ENCODE measurements at regions not wholly inside any gene's neighbourhood (a gene's known extent, or its start where the extent isn't known, plus 50 kb on each side); places are given as distances from the start of the nearest gene placed in this dataset.

DNA sequence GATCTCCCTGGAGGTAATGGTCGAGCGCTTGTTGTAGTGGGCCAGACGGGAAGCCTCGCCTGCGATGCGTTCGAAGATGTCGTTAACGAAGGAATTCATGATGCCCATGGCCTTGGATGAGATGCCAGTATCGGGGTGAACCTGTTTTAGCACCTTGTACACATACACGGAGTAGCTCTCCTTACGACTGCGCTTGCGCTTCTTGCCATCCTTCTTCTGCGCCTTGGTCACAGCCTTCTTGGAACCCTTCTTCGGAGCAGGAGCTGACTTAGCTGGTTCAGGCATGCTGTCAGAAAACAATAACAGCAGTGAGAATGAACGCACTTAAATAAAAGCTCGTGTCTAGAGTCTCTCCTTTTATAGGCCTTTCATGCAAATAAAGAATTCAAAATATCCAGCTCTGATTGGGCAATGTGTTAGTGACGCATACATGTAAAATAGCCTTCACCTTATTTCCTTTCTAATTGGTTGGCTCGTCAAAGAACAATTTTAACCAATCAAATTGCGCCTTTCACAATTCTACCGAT, 129.2 kb downstream of the HFE start:
- DNase-seq (ENCODE audit: low spot score), result no peak

DNA sequence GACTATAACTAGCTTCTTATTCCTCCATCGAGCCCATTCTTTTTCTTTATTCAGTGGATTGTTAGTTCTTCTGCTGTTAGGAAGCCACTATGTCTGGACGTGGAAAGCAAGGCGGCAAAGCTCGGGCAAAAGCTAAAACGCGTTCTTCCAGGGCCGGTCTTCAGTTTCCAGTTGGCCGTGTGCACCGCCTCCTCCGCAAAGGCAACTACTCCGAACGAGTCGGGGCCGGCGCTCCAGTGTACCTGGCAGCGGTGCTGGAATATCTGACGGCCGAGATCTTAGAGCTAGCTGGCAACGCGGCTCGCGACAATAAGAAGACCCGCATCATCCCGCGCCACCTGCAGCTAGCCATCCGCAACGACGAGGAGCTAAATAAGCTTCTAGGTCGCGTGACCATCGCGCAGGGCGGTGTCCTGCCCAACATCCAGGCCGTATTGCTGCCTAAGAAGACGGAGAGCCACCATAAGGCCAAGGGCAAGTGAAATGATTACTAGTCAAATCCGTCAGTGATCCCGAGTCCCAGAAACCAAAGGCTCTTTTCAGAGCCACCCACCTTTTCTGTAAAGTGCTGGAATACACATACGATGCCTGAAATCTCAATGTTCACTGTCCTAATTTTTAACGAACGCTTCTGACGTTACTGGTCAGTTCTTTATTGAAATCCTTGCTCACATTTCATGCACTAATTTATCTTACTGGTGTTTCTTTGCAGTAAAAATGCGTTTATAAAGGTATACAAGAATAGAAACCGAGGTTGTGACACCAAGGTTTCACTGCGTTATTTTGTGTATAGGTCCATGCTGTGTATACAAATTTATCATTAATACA, 129.9 kb downstream of the HFE start:
- no peak for DNase-seq (ENCODE audit: low spot score)

DNA sequence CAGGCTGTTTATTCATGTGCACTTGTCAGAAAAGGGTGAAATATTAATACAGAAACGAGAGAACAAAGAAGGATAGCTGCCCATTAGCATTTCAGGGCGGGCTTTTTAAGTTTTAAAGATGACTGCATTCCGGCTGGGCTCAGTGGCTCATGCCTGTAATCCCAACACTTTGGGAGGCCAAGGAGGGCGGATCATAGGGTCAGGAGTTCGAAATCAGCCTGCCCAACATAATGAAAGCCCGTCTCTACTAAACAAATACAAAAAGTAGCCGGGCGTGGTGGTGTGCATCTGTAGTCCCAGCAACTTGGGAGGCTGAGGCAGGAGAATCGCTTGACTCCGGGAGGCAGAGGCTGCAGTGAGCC, 130.5 kb downstream of the HFE start:
- no peak for DNase-seq (ENCODE audit: low spot score)

DNA sequence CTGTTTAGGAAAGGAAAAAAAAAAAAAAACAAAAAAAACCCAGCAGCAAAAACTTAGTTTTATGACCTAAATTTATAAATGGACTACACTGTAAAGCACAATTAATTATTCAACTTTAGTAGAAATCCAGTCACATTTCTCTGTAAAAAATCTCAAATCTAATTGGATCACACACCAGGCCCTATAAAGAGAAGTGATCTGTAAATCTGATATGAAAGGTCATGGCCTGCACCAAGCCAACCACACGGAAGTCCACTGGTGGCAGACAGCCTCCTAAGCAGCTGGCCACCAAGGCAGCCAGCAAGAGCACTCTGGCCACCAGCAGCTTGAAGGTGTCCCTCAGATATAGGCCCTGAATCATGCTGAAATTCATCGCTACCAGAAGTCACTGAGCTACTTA, 131.6 kb downstream of the HFE start:
- DNase-seq (ENCODE audit: low spot score), result no peak

DNA sequence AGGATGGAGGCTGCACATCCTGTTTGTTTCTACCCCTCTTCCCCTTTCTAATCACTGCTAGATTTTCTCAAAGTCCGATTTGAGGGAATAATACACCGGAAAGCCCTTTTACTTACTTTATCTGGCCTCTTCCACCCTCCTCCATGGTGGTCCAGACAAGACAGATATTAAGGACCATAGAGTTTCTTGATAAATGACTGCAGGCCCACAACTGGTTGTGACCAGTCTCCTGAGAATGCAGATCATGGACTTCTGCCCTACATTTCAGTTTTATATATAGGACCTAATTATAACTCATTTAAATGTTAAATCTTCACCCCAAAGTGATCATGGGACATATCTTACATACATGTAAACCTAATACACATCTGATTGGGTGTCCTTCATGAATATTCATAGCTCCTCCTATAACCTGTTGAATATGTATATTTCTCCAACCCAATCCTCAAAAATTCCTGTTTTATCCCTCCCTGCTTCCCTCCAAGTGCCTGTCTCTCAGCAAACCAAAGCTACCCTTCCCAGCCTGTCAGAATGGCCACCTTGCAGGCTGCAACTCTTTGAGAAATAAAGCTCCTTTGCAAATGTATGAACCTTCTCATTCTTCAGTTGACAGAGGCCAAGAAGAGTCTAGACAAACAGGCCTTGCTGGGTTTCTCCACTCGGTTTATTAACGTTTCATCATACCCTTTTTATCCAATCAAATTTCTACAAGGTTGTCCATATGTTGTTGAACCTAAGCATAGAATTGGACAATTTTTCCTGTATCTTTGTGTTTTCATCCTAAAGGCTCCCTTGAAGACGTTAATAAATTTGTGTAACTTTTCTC, 133.1 kb downstream of the HFE start:
- DNase-seq (ENCODE audit: low spot score), result no peak

DNA sequence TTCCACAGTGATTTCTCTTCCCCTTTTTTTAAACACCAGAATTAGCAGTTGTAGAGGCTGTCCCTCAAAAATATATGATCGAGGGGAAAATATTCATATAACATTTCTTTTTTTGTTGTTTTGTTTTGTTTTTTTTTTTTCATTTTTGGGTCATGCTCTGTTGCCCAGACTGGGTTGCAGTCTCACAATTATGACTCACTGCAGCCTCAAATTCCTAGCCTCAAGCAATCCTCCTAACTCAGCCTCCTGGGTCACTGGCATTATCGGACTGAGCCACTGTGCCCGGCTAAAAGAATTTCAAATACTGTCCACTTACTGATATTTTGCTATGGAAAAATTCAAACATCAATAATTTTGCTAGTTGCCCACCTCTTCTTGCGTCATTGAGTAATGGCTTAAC, 134.0 kb downstream of the HFE start:
- DNase-seq (ENCODE audit: low spot score), result no peak

DNA sequence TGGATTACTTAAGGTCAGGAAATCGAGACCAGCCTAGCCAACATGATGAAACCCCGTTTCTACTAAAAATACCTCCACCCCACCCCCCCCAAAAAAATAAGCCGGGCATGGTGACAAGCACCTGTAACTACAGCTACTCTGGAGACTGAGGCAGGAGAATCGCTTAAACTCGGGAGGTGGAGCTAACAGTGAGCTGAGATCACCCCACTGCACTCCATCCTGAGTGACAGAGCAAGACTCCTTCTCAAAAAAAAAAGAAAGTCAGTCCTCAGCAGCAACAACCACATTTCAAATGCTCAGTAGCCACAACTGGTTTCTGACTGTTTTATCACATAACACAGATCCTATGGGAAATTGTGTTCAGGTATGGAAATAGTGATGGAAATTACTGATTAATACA, 135.3 kb downstream of the HFE start:
- no peak for DNase-seq (ENCODE audit: low spot score)

DNA sequence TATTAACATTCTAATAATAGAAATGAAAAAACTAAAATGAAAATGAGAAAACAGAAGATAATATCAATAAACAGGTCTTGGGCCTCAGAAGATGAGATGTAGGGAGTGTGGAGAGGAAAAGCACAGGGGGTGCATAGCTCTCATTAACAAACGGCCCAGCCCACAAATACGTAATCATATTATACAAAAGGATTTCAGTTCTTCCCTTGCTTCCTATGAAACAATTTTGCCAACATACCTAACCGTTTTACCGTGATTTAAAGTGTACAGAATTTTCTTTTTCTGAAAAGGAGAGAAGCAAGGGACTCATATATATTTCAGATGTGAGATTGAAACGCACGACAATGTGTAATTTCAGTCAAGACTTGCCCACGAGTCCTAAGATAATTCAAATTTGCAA, 136.0 kb downstream of the HFE start:
- no peak for DNase-seq (ENCODE audit: low spot score)

DNA sequence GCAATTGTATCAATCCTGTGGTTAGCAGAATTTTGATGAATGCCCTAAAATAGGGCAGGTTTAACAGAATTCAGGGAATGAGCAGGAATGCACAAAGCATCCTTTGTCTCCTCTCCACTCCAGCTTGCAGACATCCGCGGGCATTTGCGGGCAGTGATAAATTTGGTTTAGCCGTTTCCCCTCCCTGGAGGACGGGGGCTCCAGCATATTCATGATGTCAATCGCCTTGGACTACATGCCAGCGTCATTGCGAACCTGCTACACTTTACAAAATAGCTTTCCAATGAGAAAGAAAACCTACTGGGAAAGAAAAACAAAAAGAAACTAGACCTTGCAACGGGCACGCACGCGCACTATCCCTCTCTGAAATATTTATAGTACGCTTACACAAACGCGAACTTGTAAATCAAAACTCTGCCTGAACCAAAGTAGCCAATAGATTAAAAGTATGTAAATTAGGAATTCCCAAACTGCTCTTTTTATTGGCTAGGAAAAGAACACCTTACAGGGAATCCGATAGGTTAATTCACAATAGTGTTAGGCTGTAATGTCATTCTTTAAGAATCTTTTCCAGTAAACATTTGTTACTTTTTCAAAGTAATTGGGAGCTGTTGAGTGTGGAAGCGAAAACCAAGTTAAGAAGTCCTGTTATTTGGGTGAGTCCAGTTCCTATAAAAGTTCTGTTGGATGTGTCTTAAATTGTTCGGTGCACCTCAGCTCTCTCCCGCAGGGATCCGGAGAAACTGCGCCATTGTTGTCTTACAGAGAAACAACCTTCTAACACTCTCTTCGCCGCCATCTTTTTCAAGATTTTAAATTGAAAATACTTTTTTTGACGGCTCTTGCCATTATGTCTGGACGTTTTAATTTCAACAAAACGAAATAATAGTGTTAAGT, 136.7 kb downstream of the HFE start:
- DNase-seq (ENCODE audit: low spot score), result no peak

DNA sequence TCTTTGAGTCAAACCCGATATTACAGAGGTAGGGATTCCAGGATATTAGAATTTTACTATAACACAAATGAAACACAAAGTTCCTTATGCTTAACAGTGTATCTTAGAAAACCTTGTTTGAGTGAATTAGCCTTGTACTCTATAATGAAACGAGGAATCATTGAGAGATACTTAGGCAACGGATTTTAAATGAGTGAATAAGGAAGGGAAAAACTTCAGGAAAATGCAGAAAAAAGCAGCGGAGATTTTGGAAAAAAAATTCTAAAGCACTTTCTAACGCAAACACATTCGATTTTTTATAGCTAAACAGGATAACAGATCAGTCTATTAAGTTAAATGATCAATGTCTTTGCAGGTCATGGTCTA, 137.3 kb downstream of the HFE start:
- no peak for DNase-seq (ENCODE audit: low spot score)

DNA sequence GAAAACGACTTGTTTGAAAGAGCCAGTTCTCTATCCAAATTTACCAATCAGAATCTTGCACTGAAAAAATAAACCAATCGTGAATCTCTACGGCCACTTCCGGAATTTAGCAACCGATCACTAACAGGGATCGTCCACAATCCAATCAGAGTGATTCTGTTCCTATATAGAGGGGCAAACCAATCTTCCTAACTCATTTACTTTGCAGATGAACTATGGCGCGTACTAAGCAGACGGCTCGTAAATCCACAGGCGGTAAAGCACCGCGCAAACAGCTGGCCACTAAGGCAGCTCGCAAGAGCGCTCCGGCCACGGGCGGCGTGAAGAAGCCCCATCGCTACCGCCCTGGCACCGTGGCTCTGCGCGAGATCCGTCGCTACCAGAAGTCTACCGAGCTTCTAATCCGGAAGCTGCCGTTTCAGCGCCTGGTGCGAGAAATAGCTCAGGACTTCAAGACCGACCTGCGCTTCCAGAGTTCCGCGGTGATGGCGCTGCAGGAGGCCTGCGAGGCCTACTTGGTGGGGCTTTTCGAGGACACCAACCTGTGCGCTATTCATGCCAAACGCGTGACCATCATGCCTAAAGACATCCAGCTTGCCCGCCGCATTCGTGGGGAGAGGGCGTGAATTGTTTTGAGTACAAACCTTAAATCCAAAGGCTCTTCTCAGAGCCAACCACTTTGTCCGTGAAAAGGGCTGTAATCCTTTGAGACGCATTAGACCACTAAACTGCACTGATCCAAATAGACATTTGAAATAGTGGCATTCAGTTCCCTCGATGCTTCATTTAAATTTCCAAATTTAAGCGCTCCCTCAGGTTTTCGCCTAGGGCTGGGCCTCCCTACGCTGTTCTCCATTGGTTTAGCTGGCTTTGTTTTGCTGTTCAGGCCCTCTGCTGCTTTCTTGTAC, 138.0 kb downstream of the HFE start:
- no peak for DNase-seq (ENCODE audit: low spot score)

DNA sequence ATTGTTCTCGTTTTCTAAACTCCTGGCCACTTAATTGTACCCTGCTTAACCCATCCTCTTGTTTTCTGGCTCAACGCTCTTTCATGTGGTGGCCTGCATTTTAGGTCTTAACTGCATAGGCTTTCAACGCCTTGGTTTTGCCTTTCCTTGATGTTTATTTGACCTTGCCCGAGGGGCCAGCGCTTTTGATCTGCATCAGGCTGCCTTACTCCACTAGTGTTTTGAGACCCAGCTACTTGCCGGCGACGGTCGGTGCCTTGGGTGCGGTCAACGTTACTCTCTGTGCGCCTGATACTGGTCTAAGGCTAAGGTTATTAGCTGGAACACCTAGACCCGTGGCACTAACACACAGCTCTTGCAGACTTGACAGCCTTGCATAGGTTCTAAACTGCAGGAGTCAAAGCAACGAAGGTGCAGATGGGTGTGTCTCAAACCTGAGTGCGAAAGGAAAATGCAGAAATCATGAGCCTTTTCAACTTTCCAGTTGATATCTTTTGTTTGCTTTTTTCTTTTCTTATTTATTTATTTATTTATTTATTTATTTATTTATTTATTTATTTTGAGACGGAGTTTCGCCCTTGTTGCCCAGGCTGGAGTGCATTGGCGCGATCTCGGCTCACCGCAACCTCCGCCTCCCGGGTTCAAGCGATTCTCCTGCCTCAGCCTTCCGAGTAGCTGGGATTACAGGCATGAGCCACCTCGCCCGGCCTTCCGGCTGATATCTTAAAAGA, 138.8 kb downstream of the HFE start:
- DNase-seq (ENCODE audit: low spot score), result no peak

DNA sequence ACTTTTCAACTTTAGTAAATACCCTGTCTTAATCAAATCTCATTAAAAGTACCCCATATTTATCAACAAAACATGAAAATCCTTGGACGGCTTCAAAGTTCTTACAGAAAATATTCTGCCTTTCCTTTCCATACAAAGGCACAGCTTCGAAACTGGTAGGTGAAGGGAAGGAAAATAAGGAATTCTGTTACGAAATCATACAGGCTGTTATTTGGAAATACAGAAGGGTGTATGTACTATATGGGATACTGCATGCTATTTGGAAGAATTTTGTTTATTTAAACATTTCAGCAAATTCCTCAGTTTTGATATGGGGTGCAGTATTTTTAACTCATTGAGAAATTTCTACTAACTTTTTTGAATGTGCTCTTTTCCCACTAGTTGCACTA, 138.4 kb upstream of the BTN3A2 start:
- no peak for DNase-seq (ENCODE audit: low spot score)

DNA sequence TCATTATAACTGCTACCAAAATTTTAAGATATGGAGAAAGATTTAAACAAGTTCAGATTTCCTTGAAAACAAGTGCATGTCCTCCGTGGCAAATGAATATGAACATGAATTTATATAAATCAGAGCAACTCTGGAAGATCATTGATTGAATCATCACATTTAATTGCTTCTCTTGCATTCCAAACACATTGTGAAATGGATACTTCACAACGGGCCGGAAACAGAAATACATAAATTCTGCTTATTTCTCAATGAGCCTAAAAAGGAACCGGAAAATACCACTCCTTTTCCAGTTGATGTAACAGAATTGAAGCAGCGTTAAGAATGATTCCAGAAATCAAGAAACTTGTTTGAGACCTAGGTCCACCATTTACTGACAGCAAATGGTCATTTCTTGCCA, 134.6 kb upstream of the BTN3A2 start:
- DNase-seq (ENCODE audit: low spot score), result no peak

DNA sequence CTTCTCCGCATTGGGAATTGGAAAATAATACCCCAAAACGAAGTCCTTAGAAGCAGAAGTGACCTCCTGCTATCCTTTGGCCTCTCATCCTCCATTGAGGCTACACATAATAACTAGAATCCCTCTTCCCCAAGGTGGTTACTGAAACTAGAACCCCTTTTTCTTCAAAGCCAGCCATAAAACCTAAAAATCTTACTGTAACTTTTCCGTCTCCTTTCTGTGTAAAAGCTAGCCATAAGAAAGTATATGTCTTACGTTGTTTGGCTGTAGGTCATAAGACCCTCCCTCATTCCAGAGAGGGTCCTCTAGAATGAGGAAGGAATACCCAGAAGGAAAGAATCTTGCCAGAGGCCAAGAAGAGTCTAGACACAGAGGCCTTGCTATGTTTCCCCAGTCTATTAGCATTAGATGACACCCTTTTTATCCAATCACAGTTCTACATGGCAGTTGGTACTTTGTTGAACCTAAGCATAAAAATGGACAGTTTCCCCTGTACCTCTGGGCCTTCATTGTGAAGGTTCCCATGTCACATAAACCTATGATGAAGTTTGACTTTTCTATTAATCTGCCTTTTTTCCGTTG, 133.9 kb upstream of the BTN3A2 start:
- no peak for DNase-seq (ENCODE audit: low spot score)

DNA sequence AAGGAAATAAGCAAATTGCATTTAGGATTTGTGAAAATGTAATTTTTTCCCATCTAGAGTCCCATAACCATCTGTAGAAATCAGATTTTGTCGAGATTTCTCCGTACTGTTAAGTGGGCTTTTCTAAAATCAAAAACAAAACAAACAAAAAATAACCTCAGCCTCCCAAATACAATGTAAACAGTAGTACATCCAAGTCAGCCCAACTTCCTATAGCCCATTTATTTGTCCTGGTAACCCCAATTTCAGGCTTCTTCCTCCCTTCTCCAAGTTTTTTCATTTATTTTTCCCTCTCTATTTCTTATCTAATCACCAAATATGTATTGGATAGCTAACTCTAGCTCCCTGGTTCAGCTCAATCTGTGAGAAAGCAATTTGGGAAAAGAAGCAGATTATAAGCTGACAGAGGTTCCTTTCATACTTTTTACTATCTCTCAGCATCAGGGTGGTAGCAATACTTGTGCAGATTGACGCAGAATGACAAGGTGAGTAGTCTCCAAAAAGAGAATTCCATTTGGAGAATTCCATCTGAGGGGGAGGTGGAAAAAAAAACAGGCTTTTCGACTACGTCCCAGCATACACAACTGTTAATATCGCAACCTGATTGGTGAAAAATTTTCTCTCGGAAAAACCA, 132.6 kb upstream of the BTN3A2 start:
- DNase-seq (ENCODE audit: low spot score), result no peak

DNA sequence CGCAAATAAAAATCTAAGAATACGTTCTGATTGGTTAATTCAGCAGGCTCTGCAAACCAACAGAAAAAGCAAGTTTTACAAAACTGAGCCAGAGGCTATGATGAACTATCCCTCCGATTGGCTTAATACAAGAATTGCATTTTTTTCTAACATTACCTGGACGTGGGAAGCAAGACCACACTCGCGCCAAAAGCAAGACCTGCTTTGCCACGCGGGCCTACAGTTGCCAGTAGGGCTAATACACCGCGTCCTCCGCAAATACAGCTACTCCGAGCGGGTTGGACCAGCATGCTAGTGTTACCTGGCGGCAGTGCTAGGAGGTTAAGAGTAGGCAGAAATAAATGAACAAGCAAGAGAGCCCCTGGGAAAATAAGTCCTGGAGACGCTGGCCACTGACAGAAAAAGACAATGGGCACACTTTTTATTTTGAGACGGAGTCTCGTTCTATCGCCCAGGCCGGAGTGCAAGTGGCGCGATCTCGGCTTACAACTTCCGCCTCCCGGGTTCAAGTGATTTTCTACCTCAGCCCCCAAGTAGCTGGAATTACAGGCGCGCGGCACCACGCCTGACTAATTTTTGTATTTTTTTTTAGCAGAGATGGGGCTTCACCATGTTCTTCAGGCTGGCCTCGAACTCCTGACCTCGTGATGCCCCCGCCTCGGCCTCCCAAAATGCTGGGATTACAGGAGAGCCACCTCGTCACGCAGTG, 131.9 kb upstream of the BTN3A2 start:
- DNase-seq (ENCODE audit: low spot score), result no peak

DNA sequence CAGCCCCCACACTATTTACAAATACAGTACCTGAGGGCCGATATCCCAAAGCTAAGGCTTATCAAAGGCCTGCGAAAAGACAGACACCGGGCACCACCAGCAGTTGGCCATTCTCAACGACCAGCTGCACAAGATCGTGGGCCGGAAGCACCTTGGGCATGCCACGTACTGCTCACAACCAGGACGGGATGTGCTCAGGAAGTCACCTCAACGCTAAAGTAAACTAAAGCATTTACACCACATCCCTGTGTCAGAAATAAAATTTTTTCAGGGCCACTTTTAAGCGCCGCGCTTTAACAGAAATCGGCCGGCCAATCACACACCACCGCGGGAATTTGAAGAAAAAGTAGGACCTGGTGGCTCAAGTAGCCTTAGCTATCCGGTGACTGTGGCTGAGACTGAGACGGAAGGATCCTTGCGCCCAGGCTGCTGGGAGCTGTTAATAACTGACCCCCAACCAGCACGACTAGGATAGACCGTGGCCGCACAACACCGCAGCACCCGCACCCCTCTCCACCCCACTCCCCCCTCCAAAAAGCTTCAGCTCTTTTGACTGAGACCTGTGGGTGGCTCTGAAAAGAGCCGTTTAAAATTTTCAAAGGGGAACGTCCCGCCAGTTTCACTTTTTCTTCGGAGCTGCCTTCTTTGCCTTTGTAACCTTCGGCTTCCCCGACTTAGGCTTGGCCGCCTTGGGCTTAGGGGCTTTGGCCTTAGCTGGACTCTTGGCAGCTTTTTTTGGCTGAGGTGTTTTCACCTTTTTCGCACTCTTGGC, 131.2 kb upstream of the BTN3A2 start:
- no peak for DNase-seq (ENCODE audit: low spot score)

Data from HuH-7.5 (cell line).